ENCODE measurements at regions not wholly inside any gene's neighbourhood (a gene's known extent, or its start where the extent isn't known, plus 50 kb on each side); places are given as distances from the start of the nearest gene placed in this dataset.

DNA sequence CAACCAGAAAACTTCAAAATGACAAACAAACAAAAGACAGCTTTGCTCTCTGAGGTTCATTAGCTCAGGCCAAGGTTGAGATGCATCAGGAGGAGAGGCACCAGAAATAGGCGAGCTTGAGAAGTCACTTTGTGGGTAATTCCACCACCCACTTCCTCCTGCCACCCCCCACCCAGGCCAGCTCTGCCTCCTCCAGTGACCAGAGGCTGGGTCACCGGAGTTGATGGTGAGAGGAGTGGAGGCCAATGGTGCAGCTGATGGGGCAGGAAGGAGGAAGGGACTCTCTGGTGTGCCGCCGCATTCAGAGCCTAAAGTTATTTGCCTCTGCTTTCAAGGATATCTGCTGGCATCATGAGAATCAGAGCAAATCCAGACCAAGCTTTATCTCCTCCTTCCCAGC, 73.8 kb upstream of the ASTN2 start:
- intact Hi-C loops (cut with micrococcal nuclease) = no loop called here

DNA sequence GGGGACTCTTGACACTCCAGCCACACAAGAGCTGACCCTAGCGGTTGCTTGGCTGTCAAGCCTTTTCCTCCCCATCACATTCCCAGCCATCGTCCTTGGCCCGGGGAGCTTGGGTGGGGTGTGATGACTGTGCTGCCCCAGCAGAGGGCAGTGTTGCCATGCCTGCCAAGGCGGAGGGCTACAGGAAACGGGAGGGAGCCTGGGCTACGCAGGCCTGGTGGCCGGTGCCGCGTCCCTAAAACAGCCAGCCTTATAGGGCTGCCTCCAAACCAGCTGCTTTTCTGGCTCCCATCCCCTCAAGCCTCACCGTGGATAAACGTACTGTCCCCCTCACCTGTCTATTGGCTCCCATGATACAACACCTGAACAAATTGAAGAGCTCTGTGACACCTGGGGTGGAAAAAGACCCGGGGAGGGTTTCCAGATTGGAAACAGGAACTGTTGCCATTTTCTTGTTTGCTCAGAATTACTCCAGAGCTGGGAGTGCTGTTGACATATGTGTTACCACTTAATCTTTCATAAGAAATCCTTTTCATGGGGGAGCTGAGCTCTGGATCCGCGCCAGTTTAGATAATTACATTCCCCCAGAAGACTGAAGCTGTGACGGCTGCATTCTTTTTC, 72.8 kb upstream of the ASTN2 start:
- intact Hi-C loops (cut with micrococcal nuclease) = loop anchor here (1.0 kb wide), 1 partner anchor 69 kb away; no protein-coding TSS in a partner anchor

- intact Hi-C loops (cut with micrococcal nuclease) = no loop called here
Observed at GRCh38 chr9:117486426-117486825, 71.6 kb upstream of the ASTN2 start.

DNA sequence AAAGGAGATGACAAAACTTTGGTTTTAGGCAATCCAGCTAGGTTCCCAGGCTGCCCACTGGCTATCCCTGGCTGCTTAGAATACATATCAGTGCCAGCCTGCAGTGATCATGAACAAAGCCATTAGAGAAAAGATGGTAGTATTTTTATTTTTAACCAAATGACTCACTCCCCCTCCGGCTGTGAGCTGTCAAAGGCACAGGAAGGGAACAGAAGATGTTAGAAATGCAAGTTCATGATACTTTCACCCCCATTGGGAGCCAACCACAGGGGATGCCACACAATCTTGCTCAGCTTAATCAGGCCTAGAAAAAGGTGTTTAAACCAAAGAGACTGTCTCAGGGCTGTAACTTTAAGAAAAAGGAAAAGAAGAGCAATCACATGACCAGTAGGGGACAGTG, 70.3 kb upstream of the ASTN2 start:
- intact Hi-C loops (cut with micrococcal nuclease) = no loop called here

DNA sequence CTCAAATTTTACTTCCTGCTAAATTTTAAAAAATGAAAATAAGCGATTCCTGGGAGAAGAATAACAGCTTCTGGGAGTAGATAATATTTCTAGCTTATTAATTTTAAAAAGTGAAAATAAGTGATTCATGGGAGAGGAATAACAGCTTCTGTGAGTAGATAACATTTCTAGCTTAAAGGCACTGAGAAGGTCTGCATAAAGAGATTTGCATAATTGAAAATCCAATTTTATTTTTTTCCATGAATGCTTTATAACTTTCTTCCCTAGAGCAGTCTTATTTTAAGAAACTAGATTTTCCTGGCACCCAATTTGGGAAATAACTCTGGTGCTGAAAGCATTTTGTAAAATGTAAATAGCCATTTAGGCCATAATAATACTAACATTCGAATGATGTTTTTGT, 65.9 kb upstream of the ASTN2 start:
- intact Hi-C loops (cut with micrococcal nuclease) = no loop called here

- intact Hi-C loops (cut with micrococcal nuclease) = no loop called here
Observed at GRCh38 chr9:117480253-117480652, 65.4 kb upstream of the ASTN2 start.

DNA sequence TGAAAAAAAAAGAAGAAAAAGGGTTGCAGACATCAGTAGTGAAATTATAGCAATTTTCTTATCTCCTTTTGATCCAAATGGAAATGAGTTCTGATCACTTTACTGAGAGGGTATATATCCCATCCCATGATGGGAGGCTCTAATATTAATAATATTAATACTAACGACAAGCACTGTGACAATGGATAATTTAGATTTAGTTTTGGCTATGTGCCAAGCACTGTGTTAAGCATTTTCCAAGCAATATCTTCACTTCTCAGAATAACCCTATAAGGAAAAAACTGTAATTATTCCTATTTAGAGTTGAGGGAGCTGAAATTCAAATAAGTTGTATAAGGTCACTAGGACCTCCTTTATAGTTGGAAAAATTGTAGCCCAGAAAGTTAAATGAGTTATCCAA, 58.4 kb upstream of the ASTN2 start:
- intact Hi-C loops (cut with micrococcal nuclease) = no loop called here

DNA sequence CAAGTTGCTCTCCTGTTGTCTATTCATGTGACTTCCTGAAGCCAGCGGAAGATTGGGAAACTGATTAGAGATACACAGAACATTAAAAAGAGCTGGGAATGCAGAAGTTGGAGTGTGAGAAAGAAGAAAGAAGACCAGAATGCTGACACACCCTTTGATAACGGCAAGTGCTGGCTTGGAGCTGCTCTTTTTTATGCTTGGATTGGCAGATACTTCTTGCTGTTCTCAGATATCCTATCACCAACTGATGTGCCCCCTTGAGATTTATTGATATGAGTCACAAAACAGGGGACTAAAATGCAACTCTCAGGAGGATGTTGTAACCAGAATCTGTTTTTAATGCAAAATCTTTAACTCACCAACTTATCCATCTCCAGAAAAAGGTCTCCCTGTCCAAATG, 56.0 kb upstream of the ASTN2 start:
- intact Hi-C loops (cut with micrococcal nuclease) = no loop called here

DNA sequence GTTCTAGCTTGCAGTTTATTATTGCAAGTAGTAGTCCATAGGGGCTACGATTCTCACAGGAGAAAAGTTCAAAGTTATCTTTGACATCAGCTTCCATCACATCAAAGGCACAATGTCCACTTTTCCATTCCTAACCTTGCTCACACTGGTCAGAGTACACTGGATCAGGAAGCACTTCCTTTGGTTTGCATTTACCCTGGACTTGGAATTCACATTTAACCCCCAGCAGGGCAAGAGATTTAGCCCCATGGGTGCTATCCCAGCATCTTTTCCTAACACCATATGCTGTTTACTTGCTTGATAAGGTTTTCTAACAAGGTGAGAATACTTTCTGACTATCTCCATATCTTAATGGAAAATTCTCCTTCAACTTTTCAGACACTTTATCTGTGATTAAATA, 55.6 kb upstream of the ASTN2 start:
- intact Hi-C loops (cut with micrococcal nuclease) = no loop called here

GRCh38 chr9:117466111-117466510, 51.3 kb upstream of the ASTN2 start:
- intact Hi-C loops (cut with micrococcal nuclease) = no loop called here

DNA sequence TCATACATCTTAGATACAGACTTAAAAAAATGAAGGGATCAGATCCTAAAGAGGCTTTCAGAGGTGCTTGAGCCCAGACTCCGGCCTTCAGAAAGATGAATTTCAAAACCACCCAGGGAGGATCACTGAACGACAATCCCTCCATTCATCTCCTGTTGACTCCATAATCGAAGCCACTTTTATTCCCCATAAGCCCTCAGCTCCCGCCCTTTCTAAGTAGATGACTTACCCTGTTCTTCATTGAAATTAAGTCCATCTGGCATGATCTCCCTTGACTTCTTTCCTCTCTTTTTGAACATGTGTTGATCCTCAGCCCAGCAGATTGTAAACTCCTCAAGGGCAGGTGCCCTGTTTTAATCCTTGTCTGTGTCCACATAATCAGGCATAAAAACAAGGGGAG, 50.8 kb upstream of the ASTN2 start:
- intact Hi-C loops (cut with micrococcal nuclease) = no loop called here

DNA sequence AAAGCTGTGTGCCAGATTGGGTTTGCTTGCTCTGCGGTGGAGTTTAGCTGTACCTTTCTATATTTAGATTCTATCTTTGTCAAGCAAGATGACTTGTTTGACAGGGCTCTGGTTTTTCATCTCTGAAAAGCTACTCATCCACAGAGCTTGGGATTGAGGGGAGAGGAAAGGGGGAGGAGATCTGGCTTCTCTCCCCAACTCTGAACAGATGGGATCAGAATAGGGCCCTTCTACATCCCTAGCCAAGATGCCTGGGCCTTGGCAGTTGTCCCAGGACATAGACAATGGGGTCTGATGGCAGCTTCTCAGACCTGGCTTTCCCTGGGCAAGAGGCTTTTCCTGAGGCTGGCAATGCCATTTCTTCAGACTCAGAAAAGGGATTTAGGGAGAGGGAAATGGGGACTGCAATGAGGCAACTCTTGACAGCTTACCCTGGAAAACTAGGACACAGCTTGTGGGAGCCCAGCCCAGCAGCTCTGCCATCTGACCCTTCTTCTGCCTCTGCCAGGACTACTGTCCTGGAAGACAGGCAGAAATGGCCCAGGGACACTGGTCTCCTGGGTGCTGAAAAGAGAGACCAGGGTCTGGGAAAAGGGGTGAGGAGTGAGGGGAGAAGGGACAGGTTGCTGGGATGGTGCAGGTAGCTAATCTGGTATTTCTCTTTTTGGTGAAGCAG, 50.2 kb upstream of the ASTN2 start:
- intact Hi-C loops (cut with micrococcal nuclease) = no loop called here

Data from T-helper 2 cell treated with Interferon-gamma antibody and Interleukin-4, amounts not matched to agents 100 ng/mL and 5 ng/mL, for 36 hours (primary cell).